HepG2 (cell line): ENCODE measurements at regions not wholly inside any gene's neighbourhood (a gene's known extent, or its start where the extent isn't known, plus 50 kb on each side); places are given as distances from the start of the nearest gene placed in this dataset.
"Not testable (repeated sequence)": the region's sequence is repeated elsewhere in the genome, so short reads cannot be mapped to it uniquely, and the experiment has no call there.

Source experiments
- ATAC-seq: fragments of 200-7000 bp; cut with Tn5 transposase; 3 replicates; pipeline ENCODE4 v1.9.1; 2020; ENCODE audit warnings: mild to moderate bottlenecking, moderate library complexity
- BruUV-seq: library from RNA; stranded (reverse); fragments of 400-500 nt; replicated peaks from 2 replicates; lab custom pipeline; 2021; lab: Mats Ljungman, UMichigan
- CTCF ChIA-PET: fragments of 300-600 bp; formaldehyde crosslinking; extraction: SDS; loops from one replicate; lab custom pipeline; 2021; ENCODE audit warnings: low total read pairs, inconsistent platforms, low intra/inter-chr PET ratio; lab: Yijun Ruan, JAX
- POLR2A ChIA-PET: fragments of 350-600 bp; sonication (Branson Sonifier 250); formaldehyde crosslinking; loops from one replicate; lab custom pipeline; 2020; ENCODE audit warnings: antibody characterized with exemption, inconsistent platforms; lab: Yijun Ruan, JAX
- DNase-seq: peaks from one replicate; pipeline ENCODE4 v3.0.0-alpha.2; 2015; ENCODE audit warnings: low spot score
- FAIRE-seq: peaks from 3 replicates; lab custom pipeline; 2011; peaks lifted over from hg19 to GRCh38; lab: Jason Lieb, UNC
- H2AFZ ChIP-seq: one replicate; pipeline ENCODE4 v1.6.1; 2011; ENCODE audit warnings: low read length, inconsistent platforms
- H3K27ac ChIP-seq: fragments of 300-600 bp; 3 replicates; pipeline ENCODE4 v1.8.0; 2011; ENCODE audit warnings: mixed run types, mild to moderate bottlenecking, mixed read lengths, low read length, inconsistent platforms; ENCODE audit not compliant: insufficient read depth; ENCODE audit errors: extremely low read length
- H3K27me3 ChIP-seq, 2 experiments: fragments of 200-600 bp in 1 of 2; 2 replicates in 1 of 2; 3 replicates in 1 of 2; pipeline versions ENCODE4 v1.6.0 to v1.8.0; 2011; ENCODE audit warnings: low read length in 2 of 2, mild to moderate bottlenecking in 2 of 2, moderate library complexity in 2 of 2, inconsistent platforms in 1 of 2; ENCODE audit not compliant: insufficient read depth in 2 of 2, control insufficient read depth in 1 of 2
- H3K36me3 ChIP-seq, 2 experiments: fragments of 200-600 bp in 1 of 2; replicated peaks in 1 of 2; 2 replicates in 1 of 2; 3 replicates in 1 of 2; pipeline versions ENCODE4 v1.5.1 to v1.8.0; 2011; ENCODE audit warnings: low read length in 2 of 2, inconsistent platforms in 1 of 2; ENCODE audit not compliant: insufficient read depth in 2 of 2, control insufficient read depth in 1 of 2
- H3K4me1 ChIP-seq: 2 replicates; pipeline ENCODE4 v1.5.1; 2012; ENCODE audit warnings: low read length, inconsistent platforms; ENCODE audit not compliant: insufficient read depth
- H3K4me2 ChIP-seq: 2 replicates; pipeline ENCODE4 v1.6.0; 2011; ENCODE audit warnings: low read depth, low read length, inconsistent platforms
- H3K4me3 ChIP-seq, 3 experiments: fragments of 200-600 bp in 1 of 3; sonication (generic), shearing (Covaris generic) in 1 of 3; replicated peaks in 1 of 3; 2 replicates each; pipeline ENCODE4 v1.5.1; 2011 to 2016; ENCODE audit warnings: low read length in 3 of 3, inconsistent platforms in 2 of 3, low read depth in 2 of 3, mild to moderate bottlenecking in 2 of 3, control low read depth in 1 of 3, mixed read lengths in 1 of 3; ENCODE audit not compliant: insufficient read depth in 1 of 3
- H3K79me2 ChIP-seq: one replicate; pipeline ENCODE4 v1.6.1; 2011; ENCODE audit warnings: low read length, inconsistent platforms; ENCODE audit not compliant: insufficient read depth
- H3K9ac ChIP-seq: 2 replicates; pipeline ENCODE4 v1.6.0; 2011; ENCODE audit warnings: mild to moderate bottlenecking, low read depth, low read length, inconsistent platforms; ENCODE audit not compliant: insufficient read depth
- H3K9me3 ChIP-seq: 2 replicates; pipeline ENCODE4 v1.5.1; 2012; ENCODE audit warnings: mild to moderate bottlenecking, low read length
- H4K20me1 ChIP-seq: 2 replicates; pipeline ENCODE4 v1.6.0; 2011; ENCODE audit warnings: inconsistent platforms, mild to moderate bottlenecking, low read length, moderate library complexity; ENCODE audit not compliant: insufficient read depth
- HNRNPUL1 ChIP-seq: fragments of 200-400 bp; formaldehyde crosslinking; IDR thresholded peaks from 2 replicates; pipeline ENCODE4 v1.6.1; 2017; ENCODE audit warnings: low read depth, mild to moderate bottlenecking, low read length, moderate library complexity
- ZBTB1 ChIP-seq: sonication (generic); formaldehyde crosslinking; IDR thresholded peaks from 2 replicates; pipeline ENCODE4 v1.4.0; 2020; ENCODE audit warnings: missing genetic modification reagents, borderline replicate concordance
- ZNF136 ChIP-seq: sonication (generic); formaldehyde crosslinking; IDR thresholded peaks from 2 replicates; pipeline ENCODE4 v1.8.1; 2022; ENCODE audit warnings: low read depth, mild to moderate bottlenecking, moderate library complexity, missing genetic modification reagents
- ZNF18 ChIP-seq: sonication (generic); formaldehyde crosslinking; IDR thresholded peaks from 2 replicates; pipeline ENCODE4 v1.8.0; 2022; ENCODE audit warnings: mild to moderate bottlenecking, missing genetic modification reagents; ENCODE audit not compliant: insufficient replicate concordance
- ZNF557 ChIP-seq: sonication (generic); formaldehyde crosslinking; IDR thresholded peaks from 2 replicates; pipeline ENCODE4 v1.4.0; 2020; ENCODE audit warnings: missing genetic modification reagents
- WGBS: methylation state at CpG from one replicate; pipeline ENCODE4 v1.1.6; 2017; ENCODE audit warnings: low lambda C conversion rate; 5-methylcytosine and 5-hydroxymethylcytosine counted together
- in situ Hi-C: cut with HindIII; loops from 2 replicates; pipeline ENCODE4 v1.10.0; 2017; ENCODE audit warnings: low pct_unique_long_range_greater_than_20kb; ENCODE audit not compliant: extremely low pct_ligation_motif_present
- intact Hi-C: fragments of 100-400 bp; cut with micrococcal nuclease; formaldehyde crosslinking; loops from one replicate; pipeline ENCODE4 v1.10.0; 2022; ENCODE audit not compliant: unreplicated experiment
- TF ChIP-seq, protein P1 (sequence below): sonication (generic); formaldehyde crosslinking; IDR thresholded peaks from 2 replicates; pipeline ENCODE4 v1.4.0; 2020; ENCODE audit warnings: missing genetic modification reagents, borderline replicate concordance
- TF ChIP-seq, protein P2 (sequence below): sonication (generic); formaldehyde crosslinking; IDR thresholded peaks from 2 replicates; pipeline ENCODE4 v1.5.0; 2020; ENCODE audit warnings: mild to moderate bottlenecking, missing genetic modification reagents

GRCh38 chr6:16882230-16882629 lies 121.0 kb upstream of the ATXN1 start:
- H3K9ac ChIP-seq: no peak overlapping the region
- H4K20me1 ChIP-seq: no peaks in the 10 kb centered on the region
- FAIRE-seq (no peak), DNase-seq (no peak), ATAC-seq (no peak)
- no TSS peak for BruUV-seq
- no peak overlapping the region for H2AFZ ChIP-seq
- peaks cover 3 to 22% of the 10 kb centered on the region in 2 experiments; a peak in 4 of 5 replicates for H3K27me3 ChIP-seq
- H3K27ac ChIP-seq: no peak overlapping the region
- POLR2A ChIA-PET: no interaction called here
- intact Hi-C loops: no loop called here
- 5% methylated on average over 1 of the region's 1 CpG for WGBS
- no peaks in the 10 kb centered on the region for H3K79me2 ChIP-seq
- H3K4me3 ChIP-seq: no peak overlapping the region
- H3K4me1 ChIP-seq: no peaks in the 10 kb centered on the region
- H3K9me3 ChIP-seq: no peaks in the 10 kb centered on the region
- in situ Hi-C loops: no loop called here
- no peak overlapping the region for H3K4me2 ChIP-seq
- H3K36me3 ChIP-seq: no peaks in the 10 kb centered on the region
- TF ChIP-seq ZNF136 (CRISPR knock-in tag): no peak
- no peak for TF ChIP-seq ZNF18 (CRISPR knock-in tag)
- TF ChIP-seq HNRNPUL1: no peak
- TF ChIP-seq ZBTB1 (CRISPR knock-in tag): no peak
- TF ChIP-seq, protein P1, sequence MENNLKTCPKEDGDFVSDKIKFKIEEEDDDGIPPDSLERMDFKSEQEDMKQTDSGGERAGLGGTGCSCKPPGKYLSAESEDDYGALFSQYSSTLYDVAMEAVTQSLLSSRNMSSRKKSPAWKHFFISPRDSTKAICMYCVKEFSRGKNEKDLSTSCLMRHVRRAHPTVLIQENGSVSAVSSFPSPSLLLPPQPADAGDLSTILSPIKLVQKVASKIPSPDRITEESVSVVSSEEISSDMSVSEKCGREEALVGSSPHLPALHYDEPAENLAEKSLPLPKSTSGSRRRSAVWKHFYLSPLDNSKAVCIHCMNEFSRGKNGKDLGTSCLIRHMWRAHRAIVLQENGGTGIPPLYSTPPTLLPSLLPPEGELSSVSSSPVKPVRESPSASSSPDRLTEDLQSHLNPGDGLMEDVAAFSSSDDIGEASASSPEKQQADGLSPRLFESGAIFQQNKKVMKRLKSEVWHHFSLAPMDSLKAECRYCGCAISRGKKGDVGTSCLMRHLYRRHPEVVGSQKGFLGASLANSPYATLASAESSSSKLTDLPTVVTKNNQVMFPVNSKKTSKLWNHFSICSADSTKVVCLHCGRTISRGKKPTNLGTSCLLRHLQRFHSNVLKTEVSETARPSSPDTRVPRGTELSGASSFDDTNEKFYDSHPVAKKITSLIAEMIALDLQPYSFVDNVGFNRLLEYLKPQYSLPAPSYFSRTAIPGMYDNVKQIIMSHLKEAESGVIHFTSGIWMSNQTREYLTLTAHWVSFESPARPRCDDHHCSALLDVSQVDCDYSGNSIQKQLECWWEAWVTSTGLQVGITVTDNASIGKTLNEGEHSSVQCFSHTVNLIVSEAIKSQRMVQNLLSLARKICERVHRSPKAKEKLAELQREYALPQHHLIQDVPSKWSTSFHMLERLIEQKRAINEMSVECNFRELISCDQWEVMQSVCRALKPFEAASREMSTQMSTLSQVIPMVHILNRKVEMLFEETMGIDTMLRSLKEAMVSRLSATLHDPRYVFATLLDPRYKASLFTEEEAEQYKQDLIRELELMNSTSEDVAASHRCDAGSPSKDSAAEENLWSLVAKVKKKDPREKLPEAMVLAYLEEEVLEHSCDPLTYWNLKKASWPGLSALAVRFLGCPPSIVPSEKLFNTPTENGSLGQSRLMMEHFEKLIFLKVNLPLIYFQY (CRISPR knock-in tag): no peak
- TF ChIP-seq ZNF557 (CRISPR knock-in tag): no peak
- TF ChIP-seq, protein P2, sequence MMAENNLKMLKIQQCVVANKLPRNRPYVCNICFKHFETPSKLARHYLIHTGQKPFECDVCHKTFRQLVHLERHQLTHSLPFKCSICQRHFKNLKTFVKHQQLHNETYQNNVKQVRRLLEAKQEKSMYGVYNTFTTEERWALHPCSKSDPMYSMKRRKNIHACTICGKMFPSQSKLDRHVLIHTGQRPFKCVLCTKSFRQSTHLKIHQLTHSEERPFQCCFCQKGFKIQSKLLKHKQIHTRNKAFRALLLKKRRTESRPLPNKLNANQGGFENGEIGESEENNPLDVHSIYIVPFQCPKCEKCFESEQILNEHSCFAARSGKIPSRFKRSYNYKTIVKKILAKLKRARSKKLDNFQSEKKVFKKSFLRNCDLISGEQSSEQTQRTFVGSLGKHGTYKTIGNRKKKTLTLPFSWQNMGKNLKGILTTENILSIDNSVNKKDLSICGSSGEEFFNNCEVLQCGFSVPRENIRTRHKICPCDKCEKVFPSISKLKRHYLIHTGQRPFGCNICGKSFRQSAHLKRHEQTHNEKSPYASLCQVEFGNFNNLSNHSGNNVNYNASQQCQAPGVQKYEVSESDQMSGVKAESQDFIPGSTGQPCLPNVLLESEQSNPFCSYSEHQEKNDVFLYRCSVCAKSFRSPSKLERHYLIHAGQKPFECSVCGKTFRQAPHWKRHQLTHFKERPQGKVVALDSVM (CRISPR knock-in tag): no peak
- CTCF ChIA-PET: no interaction called here

DNA sequence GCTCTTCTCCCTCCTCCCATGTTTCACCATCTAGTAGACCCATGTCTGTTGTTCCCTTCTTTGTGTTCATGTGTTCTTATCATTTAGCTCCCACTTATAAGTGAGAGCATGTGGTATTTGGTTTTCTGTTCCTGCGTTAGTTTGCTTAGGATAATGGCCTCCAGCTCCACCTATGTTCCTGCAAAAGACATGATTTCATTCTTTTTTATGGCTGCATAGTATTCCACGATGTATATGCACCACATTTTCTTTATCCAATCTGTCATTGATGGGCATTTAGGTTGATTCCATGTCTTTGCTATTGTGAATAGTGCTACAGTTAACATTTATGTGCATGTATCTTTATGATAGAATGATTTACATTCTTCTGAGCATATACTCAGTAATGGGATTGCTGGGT lies 115.6 kb upstream of the ATXN1 start:
- H3K4me3 ChIP-seq, H3K36me3 ChIP-seq, POLR2A ChIA-PET, H2AFZ ChIP-seq, H3K4me1 ChIP-seq, CTCF ChIA-PET, DNase-seq, H3K27me3 ChIP-seq, ATAC-seq, H4K20me1 ChIP-seq, H3K9me3 ChIP-seq, BruUV-seq, H3K4me2 ChIP-seq, intact Hi-C loops, H3K27ac ChIP-seq, FAIRE-seq, in situ Hi-C loops, H3K79me2 ChIP-seq, H3K9ac ChIP-seq: not testable (repeated sequence)
- 1% methylated on average over 2 of the region's 2 CpGs for WGBS
